Nephron progenitor cell (in vitro differentiated cells): ENCODE measurements at regions not wholly inside any gene's neighbourhood (a gene's known extent, or its start where the extent isn't known, plus 50 kb on each side); places are given as distances from the start of the nearest gene placed in this dataset.
"Not testable (repeated sequence)": the region's sequence is repeated elsewhere in the genome, so short reads cannot be mapped to it uniquely, and the experiment has no call there.

Source experiments
- DNase-seq: peaks from one replicate; pipeline ENCODE4 v3.0.0; 2021
- H3K27ac Mint-ChIP-seq: 2 replicates; pipeline ENCODE4 v1.8.0; 2021; ENCODE audit warnings: mild to moderate bottlenecking, moderate library complexity, mixed read lengths
- H3K27me3 Mint-ChIP-seq: 2 replicates; pipeline ENCODE4 v1.8.0; 2021; ENCODE audit warnings: mild to moderate bottlenecking, low read depth, mixed read lengths; ENCODE audit not compliant: poor library complexity
- H3K36me3 Mint-ChIP-seq: 2 replicates; pipeline ENCODE4 v1.8.0; 2021; ENCODE audit warnings: low read depth, mixed read lengths
- H3K4me1 Mint-ChIP-seq: 2 replicates; pipeline ENCODE4 v1.8.0; 2021; ENCODE audit warnings: mixed read lengths
- H3K4me3 Mint-ChIP-seq: 2 replicates; pipeline ENCODE4 v1.8.0; 2021; ENCODE audit warnings: mild to moderate bottlenecking, moderate library complexity, mixed read lengths
- H3K9me3 Mint-ChIP-seq: 2 replicates; pipeline ENCODE4 v1.8.0; 2021; ENCODE audit warnings: mild to moderate bottlenecking, moderate library complexity, mixed read lengths
- TF ChIP-seq, protein P1 (sequence below): fragments of 200-600 bp; sonication (generic); IDR thresholded peaks from 2 replicates; pipeline ENCODE4 v1.5.0; 2021; ENCODE audit warnings: antibody characterized with exemption

DNA sequence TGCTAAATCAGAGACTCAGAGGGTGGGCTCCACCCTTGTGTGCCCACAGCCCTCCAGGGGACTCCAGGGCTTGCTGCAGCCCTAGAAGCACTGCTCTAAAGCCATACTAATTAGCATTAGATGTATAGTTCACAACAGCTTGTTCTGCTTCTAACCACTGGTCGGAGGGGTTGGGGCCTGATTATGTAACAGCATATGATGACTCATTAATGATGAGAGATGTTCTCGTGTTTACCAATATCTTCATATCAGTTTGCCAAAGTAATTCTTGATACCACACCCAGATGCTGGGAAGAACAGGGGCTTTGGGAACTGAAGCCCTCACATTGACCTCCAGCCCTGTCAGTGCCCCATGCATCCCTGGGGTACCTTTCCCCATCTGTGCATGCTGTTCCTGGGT is 104.1 kb upstream of the FOXA2 start:
- H3K36me3 Mint-ChIP-seq = no peaks in the 10 kb centered on the region

DNA sequence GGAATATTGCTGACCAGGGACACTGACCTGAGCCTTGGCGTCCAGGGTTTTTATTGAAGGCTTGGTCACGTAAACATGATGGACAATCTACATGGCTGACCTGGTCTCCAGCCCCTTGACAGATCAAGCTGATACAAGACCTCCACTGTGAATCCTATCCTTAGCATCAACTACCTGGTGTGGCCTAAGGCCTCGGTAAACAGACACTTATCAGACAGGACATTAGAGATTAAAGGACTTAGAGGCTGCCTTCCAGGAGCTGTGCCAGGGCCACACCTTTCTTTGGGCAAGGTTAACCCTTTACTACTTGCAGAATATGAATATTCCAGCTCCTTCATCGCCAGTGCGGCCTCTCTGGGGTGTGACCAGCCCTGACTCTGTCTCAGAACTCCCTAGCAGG is 104.9 kb upstream of the FOXA2 start:
- H3K27ac Mint-ChIP-seq = no peak overlapping the region
- H3K36me3 Mint-ChIP-seq = no peaks in the 10 kb centered on the region
- DNase-seq = no peak
- no peak overlapping the region for H3K4me3 Mint-ChIP-seq
- peaks cover 19% of the 10 kb centered on the region for H3K27me3 Mint-ChIP-seq
- TF ChIP-seq, protein P1, sequence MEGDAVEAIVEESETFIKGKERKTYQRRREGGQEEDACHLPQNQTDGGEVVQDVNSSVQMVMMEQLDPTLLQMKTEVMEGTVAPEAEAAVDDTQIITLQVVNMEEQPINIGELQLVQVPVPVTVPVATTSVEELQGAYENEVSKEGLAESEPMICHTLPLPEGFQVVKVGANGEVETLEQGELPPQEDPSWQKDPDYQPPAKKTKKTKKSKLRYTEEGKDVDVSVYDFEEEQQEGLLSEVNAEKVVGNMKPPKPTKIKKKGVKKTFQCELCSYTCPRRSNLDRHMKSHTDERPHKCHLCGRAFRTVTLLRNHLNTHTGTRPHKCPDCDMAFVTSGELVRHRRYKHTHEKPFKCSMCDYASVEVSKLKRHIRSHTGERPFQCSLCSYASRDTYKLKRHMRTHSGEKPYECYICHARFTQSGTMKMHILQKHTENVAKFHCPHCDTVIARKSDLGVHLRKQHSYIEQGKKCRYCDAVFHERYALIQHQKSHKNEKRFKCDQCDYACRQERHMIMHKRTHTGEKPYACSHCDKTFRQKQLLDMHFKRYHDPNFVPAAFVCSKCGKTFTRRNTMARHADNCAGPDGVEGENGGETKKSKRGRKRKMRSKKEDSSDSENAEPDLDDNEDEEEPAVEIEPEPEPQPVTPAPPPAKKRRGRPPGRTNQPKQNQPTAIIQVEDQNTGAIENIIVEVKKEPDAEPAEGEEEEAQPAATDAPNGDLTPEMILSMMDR = no peak
- peaks cover 18% of the 10 kb centered on the region for H3K9me3 Mint-ChIP-seq
- H3K4me1 Mint-ChIP-seq = peaks cover 4% of the 10 kb centered on the region

More for the DNA sequence above, 104.1 kb upstream of the FOXA2 start:
- Mint-ChIP-seq H3K4me1 (peaks cover 4% of the 10 kb centered on the region), H3K27me3 (peaks cover 23% of the 10 kb centered on the region), H3K9me3 (peaks cover 18% of the 10 kb centered on the region), H3K27ac (no peak overlapping the region), H3K4me3 (no peak overlapping the region)
- no peak for DNase-seq
- TF ChIP-seq, protein P1 = no peak

- Mint-ChIP-seq H3K4me1 (peaks cover 4% of the 10 kb centered on the region), H3K36me3 (no peaks in the 10 kb centered on the region), H3K27me3 (peaks cover 18% of the 10 kb centered on the region), H3K27ac (no peak overlapping the region), H3K9me3 (peaks cover 18% of the 10 kb centered on the region), H3K4me3 (no peak overlapping the region)
- TF ChIP-seq, protein P1 = no peak
- DNase-seq = no peak
These were observed 105.6 kb upstream of the FOXA2 start for GRCh38 chr20:22690000-22690399.

- TF ChIP-seq, protein P1 = no peak
- peaks cover 4% of the 10 kb centered on the region for H3K4me1 Mint-ChIP-seq
- no peaks in the 10 kb centered on the region for H3K36me3 Mint-ChIP-seq
- H3K9me3 Mint-ChIP-seq = peaks cover 18% of the 10 kb centered on the region
- H3K4me3 Mint-ChIP-seq = no peak overlapping the region
- H3K27me3 Mint-ChIP-seq = peaks cover 12% of the 10 kb centered on the region
- H3K27ac Mint-ChIP-seq = no peak overlapping the region
- DNase-seq = no peak
These were observed 106.3 kb upstream of the FOXA2 start for GRCh38 chr20:22690616-22691179.

DNA sequence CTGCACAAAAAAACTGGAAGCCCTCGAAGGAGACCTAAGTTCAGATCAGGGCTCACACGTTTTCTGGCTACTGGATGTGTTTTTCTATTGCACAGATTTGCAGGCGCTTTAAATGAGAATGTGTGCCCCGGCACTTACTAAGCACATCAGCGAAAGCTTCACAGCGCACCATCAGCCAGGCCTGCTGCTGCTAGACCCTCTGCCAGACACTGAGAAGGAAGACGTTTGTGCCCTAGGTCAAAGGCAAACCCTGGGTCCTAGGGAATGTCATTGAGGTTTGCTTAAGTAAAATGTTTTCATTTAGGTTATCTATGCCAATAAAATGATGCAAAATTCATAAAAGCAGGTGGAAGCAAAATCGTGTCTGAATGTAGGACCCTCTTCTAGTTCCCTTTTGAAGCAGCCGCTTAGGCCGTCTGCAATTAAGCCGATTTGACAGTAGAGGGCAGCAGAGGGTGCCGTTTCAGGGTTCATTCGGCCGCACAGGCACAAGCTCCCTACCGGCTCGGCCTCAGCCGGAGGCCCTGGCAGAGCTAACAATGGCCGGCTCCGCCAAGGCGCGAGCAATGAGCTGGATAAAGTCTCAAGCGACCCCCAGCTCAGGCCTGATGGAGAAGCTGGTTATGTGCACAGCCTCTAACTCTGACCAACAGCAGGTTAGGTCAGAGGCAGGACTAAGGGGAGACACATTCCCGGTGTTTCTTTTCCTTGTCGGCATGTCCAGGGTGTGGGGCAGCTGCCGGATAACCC is 107.2 kb upstream of the FOXA2 start:
- peaks cover 14% of the 10 kb centered on the region for H3K9me3 Mint-ChIP-seq
- H3K27ac Mint-ChIP-seq = no peak overlapping the region
- peak; percentile 76 for DNase-seq
- no peaks in the 10 kb centered on the region for H3K4me1 Mint-ChIP-seq
- no peak overlapping the region for H3K4me3 Mint-ChIP-seq
- peaks cover 7% of the 10 kb centered on the region for H3K27me3 Mint-ChIP-seq
- H3K36me3 Mint-ChIP-seq = no peaks in the 10 kb centered on the region
- TF ChIP-seq, protein P1 = peak; percentile 91

DNA sequence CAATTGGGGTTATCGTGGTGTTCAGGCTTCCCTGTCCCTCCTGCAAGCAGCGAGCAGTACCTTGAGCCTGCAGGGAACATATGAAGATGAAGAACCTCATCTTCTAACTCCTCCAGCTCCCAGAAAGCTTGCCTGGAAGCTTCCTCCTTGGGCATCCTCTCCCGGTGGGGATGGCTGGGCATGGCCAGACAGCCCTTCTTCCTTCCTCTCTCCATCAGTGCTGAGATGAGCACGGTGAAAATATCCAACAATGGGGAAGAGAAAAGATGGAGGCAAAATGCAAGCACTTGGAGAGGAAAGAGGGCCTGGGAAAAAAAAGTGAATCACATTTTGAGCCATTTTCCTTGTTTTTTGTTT is 107.7 kb upstream of the FOXA2 start:
- Mint-ChIP-seq H3K4me3 (no peak overlapping the region), H3K4me1 (no peaks in the 10 kb centered on the region), H3K9me3 (peaks cover 11% of the 10 kb centered on the region), H3K27ac (no peak overlapping the region), H3K27me3 (peaks cover 7% of the 10 kb centered on the region), H3K36me3 (no peaks in the 10 kb centered on the region)
- DNase-seq = no peak
- TF ChIP-seq, protein P1 = no peak

- DNase-seq, H3K9me3 Mint-ChIP-seq, H3K27ac Mint-ChIP-seq, H3K4me1 Mint-ChIP-seq, H3K36me3 Mint-ChIP-seq, H3K27me3 Mint-ChIP-seq, H3K4me3 Mint-ChIP-seq: not testable (repeated sequence)
These were observed 108.2 kb upstream of the FOXA2 start for GRCh38 chr20:22692620-22693019.
